H1 (cell line): ENCODE measurements at regions not wholly inside any gene's neighbourhood (a gene's known extent, or its start where the extent isn't known, plus 50 kb on each side); places are given as distances from the start of the nearest gene placed in this dataset.

Source experiments
- ASH2L ChIP-seq: fragments of 200-600, 300-600 bp; sonication (generic); IDR thresholded peaks from one replicate; pipeline ENCODE4 v1.7.1; 2017; ENCODE audit warnings: low read length
- JUND ChIP-seq: IDR thresholded peaks from 2 replicates; pipeline ENCODE4 v1.6.1; 2011; ENCODE audit warnings: mild to moderate bottlenecking, improper control_type of control experiment, low read length
- RNF2 ChIP-seq: fragments of 200-900, 300-1000 bp; sonication (generic); IDR thresholded peaks from 2 replicates; pipeline ENCODE4 v1.7.1; 2016; ENCODE audit warnings: borderline replicate concordance, low read depth, mild to moderate bottlenecking, antibody characterized with exemption, low read length; ENCODE audit not compliant: poor library complexity, severe bottlenecking; ENCODE audit errors: missing control alignments
- SP4 ChIP-seq: IDR thresholded peaks from 2 replicates; pipeline ENCODE4 v1.6.1; 2012; ENCODE audit warnings: low read length, inconsistent platforms

DNA sequence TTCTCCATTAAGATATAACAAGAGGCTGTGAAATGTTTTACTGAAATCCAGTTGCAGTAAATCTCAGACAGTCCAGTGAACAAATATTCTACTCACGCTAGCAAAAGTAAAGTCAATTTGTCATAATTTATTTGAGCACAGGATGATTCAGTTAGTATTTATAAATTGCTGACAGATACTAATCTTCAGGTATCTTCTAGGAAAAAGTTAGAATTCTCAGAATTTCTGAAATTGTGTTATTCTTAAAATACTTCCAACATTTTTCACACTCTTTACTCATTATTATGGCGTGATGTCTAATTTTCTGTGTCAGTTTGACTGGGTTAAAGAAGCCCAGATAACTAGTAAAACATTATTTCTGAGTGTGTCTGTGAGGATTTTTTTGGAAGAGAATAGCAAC, 460.2 kb upstream of the ACVR2A start (continued):
- TF ChIP-seq RNF2 (no peak), JUND (no peak), ASH2L (no peak), SP4 (no peak)
